Left lung (tissue), 4 donors: ENCODE measurements at regions not wholly inside any gene's neighbourhood (a gene's known extent, or its start where the extent isn't known, plus 50 kb on each side); places are given as distances from the start of the nearest gene placed in this dataset.

ENCODE experiments used
- ATAC-seq: fragments of 200-7000 bp; cut with Tn5 transposase; one replicate; pipeline ENCODE4 v1.9.1; 2020; ENCODE audit warnings: moderate library complexity
- DNase-seq, 4 donors: peaks; one replicate each; pipeline ENCODE4 v3.0.0-alpha.2; 2013 to 2020
- H3K27ac ChIP-seq, 2 donors: fragments of 200-600 bp; sonication (generic) in 1 of 2; one replicate each; pipeline versions ENCODE4 v1.5.0 to v1.8.0; 2020 to 2021
- H3K27me3 ChIP-seq, 2 donors: fragments of 200-600 bp; sonication (generic) in 1 of 2; one replicate each; pipeline versions ENCODE4 v1.5.0 to v1.8.0; 2020 to 2021
- H3K36me3 ChIP-seq, 2 donors: fragments of 200-600 bp; sonication (generic) in 1 of 2; one replicate each; pipeline versions ENCODE4 v1.5.0 to v1.8.0; 2020 to 2021
- H3K4me1 ChIP-seq, 2 donors: fragments of 200-600 bp; one replicate each; pipeline ENCODE4 v1.8.0; 2021
- H3K4me3 ChIP-seq, 2 donors: fragments of 200-600 bp; sonication (generic) in 1 of 2; one replicate each; pipeline versions ENCODE4 v1.5.0 to v1.8.0; 2020 to 2021; ENCODE audit warnings: mild to moderate bottlenecking in 1 of 2
- H3K9me3 ChIP-seq, 2 donors: fragments of 200-600 bp; sonication (generic) in 1 of 2; one replicate each; pipeline versions ENCODE4 v1.5.0 to v1.8.0; 2020 to 2021
- intact Hi-C, 2 donors: fragments of 100-400 bp; cut with DNase I; formaldehyde crosslinking; loops; one replicate each; pipeline versions ENCODE4 v1.11.2 to v1.14.2; 2022
- TF ChIP-seq, protein P1 (sequence below), 2 donors: fragments of 200-600 bp; sonication (generic) in 1 of 2; IDR thresholded peaks; one replicate each; pipeline versions ENCODE4 v1.5.0 to v1.8.0; 2021; ENCODE audit warnings: antibody characterized with exemption in 2 of 2
- donor health status: DM: no; HTN: yes; CAD: no.
- donor health status: DM: no; HTN: no; CAD: no.

DNA sequence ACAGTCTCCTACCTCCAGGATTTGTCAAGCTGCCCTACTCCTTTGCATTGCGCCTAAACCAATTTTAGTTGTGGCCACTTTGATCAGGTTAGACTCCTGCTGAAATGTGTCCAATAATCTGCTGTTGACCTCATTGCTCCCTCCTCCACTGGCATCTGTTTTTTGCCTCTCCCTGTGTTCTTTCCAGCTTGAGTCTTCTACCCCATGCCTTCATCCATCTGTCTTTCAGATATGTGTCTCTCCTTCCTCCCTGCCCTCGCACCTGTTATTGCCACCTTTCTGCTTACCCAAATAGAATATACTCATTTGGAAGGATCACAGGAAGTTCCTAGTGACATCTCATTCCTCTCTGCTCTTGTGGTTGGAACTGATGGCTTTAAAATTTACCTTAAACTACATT, 366.6 kb upstream of the CLNK start:
- H3K4me3 ChIP-seq: no peak overlapping the region
- H3K27me3 ChIP-seq: no peaks in the 10 kb centered on the region
- TF ChIP-seq, protein P1, sequence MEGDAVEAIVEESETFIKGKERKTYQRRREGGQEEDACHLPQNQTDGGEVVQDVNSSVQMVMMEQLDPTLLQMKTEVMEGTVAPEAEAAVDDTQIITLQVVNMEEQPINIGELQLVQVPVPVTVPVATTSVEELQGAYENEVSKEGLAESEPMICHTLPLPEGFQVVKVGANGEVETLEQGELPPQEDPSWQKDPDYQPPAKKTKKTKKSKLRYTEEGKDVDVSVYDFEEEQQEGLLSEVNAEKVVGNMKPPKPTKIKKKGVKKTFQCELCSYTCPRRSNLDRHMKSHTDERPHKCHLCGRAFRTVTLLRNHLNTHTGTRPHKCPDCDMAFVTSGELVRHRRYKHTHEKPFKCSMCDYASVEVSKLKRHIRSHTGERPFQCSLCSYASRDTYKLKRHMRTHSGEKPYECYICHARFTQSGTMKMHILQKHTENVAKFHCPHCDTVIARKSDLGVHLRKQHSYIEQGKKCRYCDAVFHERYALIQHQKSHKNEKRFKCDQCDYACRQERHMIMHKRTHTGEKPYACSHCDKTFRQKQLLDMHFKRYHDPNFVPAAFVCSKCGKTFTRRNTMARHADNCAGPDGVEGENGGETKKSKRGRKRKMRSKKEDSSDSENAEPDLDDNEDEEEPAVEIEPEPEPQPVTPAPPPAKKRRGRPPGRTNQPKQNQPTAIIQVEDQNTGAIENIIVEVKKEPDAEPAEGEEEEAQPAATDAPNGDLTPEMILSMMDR (IDR thresholded peaks at IDR 0.05): no peak
- no peak overlapping the region for H3K27ac ChIP-seq
- no peaks in the 10 kb centered on the region for H3K9me3 ChIP-seq
- DNase-seq: no peak
- H3K4me1 ChIP-seq: no peaks in the 10 kb centered on the region
- intact Hi-C loops: no loop called here
- no peaks in the 10 kb centered on the region for H3K36me3 ChIP-seq
- ATAC-seq: no peak

DNA sequence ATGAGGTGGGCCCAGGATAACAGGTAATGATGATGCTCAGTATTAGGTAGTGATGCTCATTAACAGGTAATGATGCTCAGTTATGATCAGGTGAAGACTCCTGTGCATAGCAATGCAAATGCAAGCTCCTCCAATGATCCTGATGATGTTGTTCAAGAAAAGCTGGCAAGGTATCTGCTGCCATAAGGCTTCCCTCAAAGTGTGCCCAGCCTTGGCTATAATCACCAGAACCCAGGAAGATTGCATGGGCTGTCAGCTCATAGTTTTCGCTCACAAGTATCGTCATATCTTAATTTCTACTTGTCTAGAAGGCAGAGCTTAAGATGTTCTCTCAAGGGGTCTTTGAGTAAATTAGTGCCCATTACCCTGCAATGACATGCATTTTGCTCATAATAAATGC, 366.2 kb upstream of the CLNK start:
- Histone ChIP-seq H3K4me1 (no peaks in the 10 kb centered on the region), H3K27ac (no peak overlapping the region), H3K9me3 (no peaks in the 10 kb centered on the region), H3K36me3 (no peaks in the 10 kb centered on the region), H3K4me3 (no peak overlapping the region), H3K27me3 (no peaks in the 10 kb centered on the region)
- DNase-seq (no peak), ATAC-seq (no peak)
- intact Hi-C loops: no loop called here
- TF ChIP-seq, protein P1 (IDR thresholded peaks at IDR 0.05): no peak

DNA sequence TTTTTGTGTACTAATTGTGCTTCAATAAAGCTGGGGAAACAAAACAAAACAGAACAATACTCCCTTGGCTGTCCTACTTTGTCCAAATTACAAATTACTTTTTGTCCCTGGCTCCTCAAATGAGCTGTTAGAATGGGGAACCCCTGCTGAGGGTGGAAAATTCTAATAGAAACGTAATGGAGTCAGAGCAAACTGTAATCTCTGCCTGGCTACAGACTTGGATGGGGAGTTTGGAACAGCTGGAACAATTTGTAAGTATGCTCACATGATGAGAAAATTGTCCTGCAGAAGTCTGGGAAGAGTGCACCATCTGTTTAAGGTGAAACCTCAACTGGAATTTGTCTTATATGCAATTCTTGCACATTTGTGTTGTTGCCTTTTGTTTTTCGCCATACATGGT, 364.4 kb upstream of the CLNK start:
- H3K9me3 ChIP-seq: no peaks in the 10 kb centered on the region
- TF ChIP-seq, protein P1 (IDR thresholded peaks at IDR 0.05): no peak
- intact Hi-C loops: no loop called here
- H3K4me3 ChIP-seq: no peak overlapping the region
- H3K4me1 ChIP-seq: no peaks in the 10 kb centered on the region
- H3K36me3 ChIP-seq: no peaks in the 10 kb centered on the region
- ATAC-seq (no peak), DNase-seq (peak in 1 of 4 donors; percentile 32)
- no peak overlapping the region for H3K27ac ChIP-seq
- H3K27me3 ChIP-seq: no peaks in the 10 kb centered on the region

DNA sequence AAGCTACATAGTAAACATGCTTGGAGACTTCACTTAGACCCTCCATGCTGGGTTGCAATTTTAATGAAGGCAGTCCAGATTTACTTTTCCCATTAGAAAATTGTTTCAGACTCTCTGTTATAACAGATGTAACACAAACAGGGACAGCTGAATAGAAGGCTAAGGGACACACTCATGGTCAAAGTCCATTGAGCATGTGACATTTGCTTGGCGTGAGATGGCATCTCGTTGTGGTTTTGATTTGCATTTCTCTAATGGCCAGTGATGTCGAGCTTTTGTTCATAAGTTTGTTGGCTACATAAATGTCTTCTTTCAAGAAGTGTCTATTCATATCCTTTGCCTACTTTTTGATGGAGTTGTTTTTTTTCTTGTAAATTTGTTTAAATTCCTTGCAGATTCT, 358.2 kb upstream of the CLNK start:
- no peak overlapping the region for H3K4me3 ChIP-seq
- H3K36me3 ChIP-seq: no peaks in the 10 kb centered on the region
- TF ChIP-seq, protein P1 (IDR thresholded peaks at IDR 0.05): no peak
- ATAC-seq (no peak), DNase-seq (no peak)
- no peaks in the 10 kb centered on the region for H3K27me3 ChIP-seq
- no peak overlapping the region for H3K27ac ChIP-seq
- no peaks in the 10 kb centered on the region for H3K9me3 ChIP-seq
- intact Hi-C loops: no loop called here
- no peaks in the 10 kb centered on the region for H3K4me1 ChIP-seq

GRCh38 chr4:11039634-11040131, 355.1 kb upstream of the CLNK start:
- Histone ChIP-seq H3K4me3 (no peak overlapping the region), H3K27me3 (no peaks in the 10 kb centered on the region), H3K36me3 (no peaks in the 10 kb centered on the region), H3K27ac (no peak overlapping the region), H3K9me3 (no peaks in the 10 kb centered on the region), H3K4me1 (no peaks in the 10 kb centered on the region)
- TF ChIP-seq, protein P1 (IDR thresholded peaks at IDR 0.05): no peak
- DNase-seq (peak in 1 of 4 donors; percentile 5), ATAC-seq (no peak)
- intact Hi-C loops: no loop called here
